ENCODE measurements at regions not wholly inside any gene's neighbourhood (a gene's known extent, or its start where the extent isn't known, plus 50 kb on each side); places are given as distances from the start of the nearest gene placed in this dataset.
"Not testable (repeated sequence)": the region's sequence is repeated elsewhere in the genome, so short reads cannot be mapped to it uniquely, and the experiment has no call there.

GRCh38 chrX:123788193-123788592, 55.3 kb upstream of the THOC2 start:
- H3K4me3 Mint-ChIP-seq; H3K4me1 Mint-ChIP-seq; H3K36me3 Mint-ChIP-seq (ENCODE audit: low read depth); H3K27ac ChIP-seq (ENCODE audit: low read depth, low read length); DNase-seq; H3K27me3 ChIP-seq (ENCODE audit: control insufficient read depth, insufficient read depth, low read length, poor library complexity, severe bottlenecking); H3K9me3 ChIP-seq (ENCODE audit: control insufficient read depth, low read length); H3K4me1 ChIP-seq (ENCODE audit: control insufficient read depth, insufficient read depth, low read length); H3K9ac ChIP-seq (ENCODE audit: extremely low read depth, low read length, poor library complexity, severe bottlenecking); H3K27ac Mint-ChIP-seq; H3K4me3 ChIP-seq (ENCODE audit: low read length); H3K36me3 ChIP-seq (ENCODE audit: control insufficient read depth, insufficient read depth, low read length); H3K27me3 Mint-ChIP-seq (ENCODE audit: insufficient read depth): not testable (repeated sequence)
- 94 to 100% methylated on average over 2 to 11 of the region's 15 CpGs for WGBS, 2 experiments (ENCODE audit: insufficient coverage in 1 of 2, insufficient read length in 1 of 2)
- peaks cover 54% of the 10 kb centered on the region for H3K9me3 Mint-ChIP-seq

GRCh38 chrX:123788744-123789143, 55.9 kb upstream of the THOC2 start:
- no peak for DNase-seq
- no peak overlapping the region for H3K9ac ChIP-seq (ENCODE audit: extremely low read depth, low read length, poor library complexity, severe bottlenecking)

DNA sequence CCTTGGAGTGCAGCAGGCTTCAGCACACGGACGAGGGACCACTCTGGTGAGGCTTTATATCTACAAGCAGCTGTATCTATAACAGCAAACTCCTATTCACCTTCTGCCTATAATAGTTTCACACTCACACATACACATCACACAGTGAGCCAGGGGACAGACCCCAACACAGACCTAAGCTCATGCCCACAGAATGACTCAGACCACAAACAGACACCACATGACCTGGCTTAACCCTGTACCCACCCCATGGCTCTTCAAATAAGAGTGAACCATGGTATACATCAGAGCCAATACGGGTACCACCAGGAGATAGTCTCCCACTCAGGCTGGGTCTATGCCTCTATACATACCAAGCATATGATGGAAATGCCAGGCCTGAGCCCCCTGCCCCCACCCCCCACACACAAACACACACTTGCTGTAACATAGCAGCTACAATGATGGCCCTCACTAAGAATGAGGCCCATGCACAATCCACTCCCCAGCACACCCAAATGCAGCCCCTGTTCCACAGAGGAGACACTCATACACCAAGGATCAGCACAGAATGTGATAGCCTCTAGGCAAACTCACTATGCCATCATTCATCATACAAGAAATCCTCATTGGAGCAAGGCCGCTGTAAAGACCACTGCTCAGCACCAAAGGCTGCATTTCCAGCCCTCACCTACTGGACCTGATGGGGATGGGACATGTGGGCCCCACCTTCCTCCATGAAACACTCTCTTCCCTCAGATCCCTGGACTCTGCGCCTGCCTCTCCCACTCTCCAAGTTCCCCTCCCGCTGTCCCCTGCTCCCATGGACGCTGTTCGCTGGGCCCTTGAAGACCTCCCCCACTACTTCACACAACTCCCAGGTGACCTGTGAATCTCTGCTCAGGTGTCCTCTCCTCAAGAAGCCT, 62.1 kb upstream of the XIAP start:
- H3K27me3 Mint-ChIP-seq (ENCODE audit: insufficient read depth): no peaks in the 10 kb centered on the region
- H3K9me3 ChIP-seq (ENCODE audit: control insufficient read depth, low read length): no peaks in the 10 kb centered on the region

More at GRCh38 chrX:123788744-123789143, 55.9 kb upstream of the THOC2 start:
- Mint-ChIP-seq H3K27ac (no peak overlapping the region), H3K4me3 (no peak overlapping the region), H3K27me3 (ENCODE audit: insufficient read depth) (no peaks in the 10 kb centered on the region), H3K9me3 (peaks cover 56% of the 10 kb centered on the region), H3K4me1 (no peaks in the 10 kb centered on the region), H3K36me3 (ENCODE audit: low read depth) (peaks cover 1% of the 10 kb centered on the region)
- H3K27ac ChIP-seq (ENCODE audit: low read depth, low read length): no peak overlapping the region
- no peaks in the 10 kb centered on the region for H3K9me3 ChIP-seq (ENCODE audit: control insufficient read depth, low read length)
- H3K4me3 ChIP-seq (ENCODE audit: low read length): no peak overlapping the region
- no peaks in the 10 kb centered on the region for H3K36me3 ChIP-seq (ENCODE audit: control insufficient read depth, insufficient read depth, low read length)
- no peaks in the 10 kb centered on the region for H3K4me1 ChIP-seq (ENCODE audit: control insufficient read depth, insufficient read depth, low read length)
- TF ChIP-seq CTCF (conservative IDR thresholded peaks at IDR 0.05): no peak
- no peaks in the 10 kb centered on the region for H3K27me3 ChIP-seq (ENCODE audit: control insufficient read depth, insufficient read depth, low read length, poor library complexity, severe bottlenecking)

DNA sequence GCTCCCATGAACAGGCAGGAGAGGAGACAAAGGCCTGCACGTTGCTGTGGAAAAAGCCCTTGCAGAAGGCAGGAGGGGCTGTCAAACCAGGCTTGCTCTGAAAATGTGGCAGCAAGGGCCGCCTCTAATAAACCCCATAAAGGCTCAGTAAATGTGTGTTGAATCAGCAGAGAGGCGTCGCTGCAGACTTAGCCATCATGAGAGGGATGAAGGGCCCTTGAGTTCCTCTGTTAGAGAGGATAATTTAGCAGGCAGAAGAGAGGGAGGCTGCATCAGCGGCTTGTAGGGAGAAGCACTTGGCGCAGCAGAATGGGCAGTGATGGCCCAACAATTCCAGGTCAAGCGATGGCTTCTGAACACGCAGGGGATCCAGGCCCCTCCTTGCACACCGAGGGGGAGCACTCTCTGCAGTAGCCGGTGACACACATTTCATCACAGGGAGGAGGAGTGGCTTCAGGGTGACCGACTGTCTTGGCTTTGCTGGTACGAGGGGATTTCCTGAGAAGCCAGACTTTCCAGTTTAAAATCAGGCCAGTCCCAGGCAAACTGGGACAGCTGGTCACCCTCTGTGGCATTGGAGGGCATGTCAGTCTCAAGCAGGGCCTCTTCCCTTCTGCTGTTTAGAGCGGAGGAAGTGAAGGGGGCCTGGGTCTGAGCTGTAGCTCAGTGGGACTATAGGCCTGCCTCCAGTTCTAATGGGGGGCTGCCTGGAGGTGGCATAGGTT, 61.0 kb upstream of the XIAP start:
- H3K4me3 Mint-ChIP-seq; H3K36me3 ChIP-seq (ENCODE audit: control insufficient read depth, insufficient read depth, low read length); H3K4me3 ChIP-seq (ENCODE audit: low read length); H3K27me3 ChIP-seq (ENCODE audit: control insufficient read depth, insufficient read depth, low read length, poor library complexity, severe bottlenecking); H3K36me3 Mint-ChIP-seq (ENCODE audit: low read depth); H3K27ac Mint-ChIP-seq; H3K4me1 Mint-ChIP-seq; H3K9me3 ChIP-seq (ENCODE audit: control insufficient read depth, low read length); H3K4me1 ChIP-seq (ENCODE audit: control insufficient read depth, insufficient read depth, low read length); H3K27ac ChIP-seq (ENCODE audit: low read depth, low read length); H3K27me3 Mint-ChIP-seq (ENCODE audit: insufficient read depth); H3K9ac ChIP-seq (ENCODE audit: extremely low read depth, low read length, poor library complexity, severe bottlenecking): not testable (repeated sequence)
- peaks cover 37% of the 10 kb centered on the region for H3K9me3 Mint-ChIP-seq
- WGBS, 2 experiments (ENCODE audit: insufficient coverage in 1 of 2, insufficient read length in 1 of 2): 75 to 100% methylated on average over 3 to 11 of the region's 13 CpGs
- peak; percentile 18 for DNase-seq

More for the DNA sequence above, 62.1 kb upstream of the XIAP start:
- Histone ChIP-seq H3K4me1 (ENCODE audit: control insufficient read depth, insufficient read depth, low read length) (no peaks in the 10 kb centered on the region), H3K27ac (ENCODE audit: low read depth, low read length) (no peak overlapping the region), H3K9ac (ENCODE audit: extremely low read depth, low read length, poor library complexity, severe bottlenecking) (no peak overlapping the region), H3K36me3 (ENCODE audit: control insufficient read depth, insufficient read depth, low read length) (no peaks in the 10 kb centered on the region), H3K4me3 (ENCODE audit: low read length) (no peak overlapping the region), H3K27me3 (ENCODE audit: control insufficient read depth, insufficient read depth, low read length, poor library complexity, severe bottlenecking) (no peaks in the 10 kb centered on the region)
- Mint-ChIP-seq H3K9me3 (peaks cover 34% of the 10 kb centered on the region), H3K36me3 (ENCODE audit: low read depth) (no peaks in the 10 kb centered on the region), H3K27ac (no peak overlapping the region), H3K4me1 (peaks cover 2% of the 10 kb centered on the region), H3K4me3 (no peak overlapping the region)
- 95% methylated on average over 4 of the region's 8 CpGs; no CpG with 5 or more reads in 1 of the 2 experiments for WGBS, 2 experiments (ENCODE audit: insufficient coverage in 1 of 2, insufficient read length in 1 of 2)
- TF ChIP-seq CTCF (conservative IDR thresholded peaks at IDR 0.05): no peak
- DNase-seq: peak; percentile 18

Measured in endodermal cell (in vitro differentiated cells).